ENCODE measurements at regions not wholly inside any gene's neighbourhood (a gene's known extent, or its start where the extent isn't known, plus 50 kb on each side); places are given as distances from the start of the nearest gene placed in this dataset.

DNA sequence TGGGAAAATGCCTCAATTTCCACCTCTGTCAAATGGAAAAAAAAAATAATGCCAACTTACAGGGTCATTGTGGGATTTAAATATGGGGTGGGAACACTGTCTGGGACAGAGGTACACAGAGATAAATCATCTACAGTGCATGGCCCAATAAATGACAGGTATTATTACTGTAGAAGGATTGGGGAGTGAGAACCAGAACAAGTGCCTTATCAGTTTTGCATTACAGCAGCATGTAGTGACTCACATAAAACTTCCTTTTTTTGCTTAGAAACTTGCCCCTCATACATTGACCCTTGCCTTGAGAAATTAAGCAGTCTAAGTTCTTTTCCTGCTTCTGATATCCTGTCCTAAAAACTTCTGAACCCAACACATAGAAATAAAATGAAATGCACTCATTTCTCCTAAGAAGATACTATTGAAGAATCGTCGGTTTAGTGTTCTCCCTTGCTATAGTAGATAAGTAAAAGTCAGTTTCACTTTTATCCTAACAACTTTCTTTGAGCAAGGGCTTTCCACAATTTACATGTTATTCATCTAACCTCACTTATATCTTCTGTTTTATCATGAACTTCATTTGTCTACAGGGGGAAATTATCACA lies 121.0 kb upstream of the HAAO start:
- TF ChIP-seq, protein P1, sequence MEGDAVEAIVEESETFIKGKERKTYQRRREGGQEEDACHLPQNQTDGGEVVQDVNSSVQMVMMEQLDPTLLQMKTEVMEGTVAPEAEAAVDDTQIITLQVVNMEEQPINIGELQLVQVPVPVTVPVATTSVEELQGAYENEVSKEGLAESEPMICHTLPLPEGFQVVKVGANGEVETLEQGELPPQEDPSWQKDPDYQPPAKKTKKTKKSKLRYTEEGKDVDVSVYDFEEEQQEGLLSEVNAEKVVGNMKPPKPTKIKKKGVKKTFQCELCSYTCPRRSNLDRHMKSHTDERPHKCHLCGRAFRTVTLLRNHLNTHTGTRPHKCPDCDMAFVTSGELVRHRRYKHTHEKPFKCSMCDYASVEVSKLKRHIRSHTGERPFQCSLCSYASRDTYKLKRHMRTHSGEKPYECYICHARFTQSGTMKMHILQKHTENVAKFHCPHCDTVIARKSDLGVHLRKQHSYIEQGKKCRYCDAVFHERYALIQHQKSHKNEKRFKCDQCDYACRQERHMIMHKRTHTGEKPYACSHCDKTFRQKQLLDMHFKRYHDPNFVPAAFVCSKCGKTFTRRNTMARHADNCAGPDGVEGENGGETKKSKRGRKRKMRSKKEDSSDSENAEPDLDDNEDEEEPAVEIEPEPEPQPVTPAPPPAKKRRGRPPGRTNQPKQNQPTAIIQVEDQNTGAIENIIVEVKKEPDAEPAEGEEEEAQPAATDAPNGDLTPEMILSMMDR (conservative IDR thresholded peaks at IDR 0.05): no peak
- no peak for TF ChIP-seq ZFX (IDR thresholded peaks at IDR 0.05)
- H3K27ac ChIP-seq: no peak overlapping the region

DNA sequence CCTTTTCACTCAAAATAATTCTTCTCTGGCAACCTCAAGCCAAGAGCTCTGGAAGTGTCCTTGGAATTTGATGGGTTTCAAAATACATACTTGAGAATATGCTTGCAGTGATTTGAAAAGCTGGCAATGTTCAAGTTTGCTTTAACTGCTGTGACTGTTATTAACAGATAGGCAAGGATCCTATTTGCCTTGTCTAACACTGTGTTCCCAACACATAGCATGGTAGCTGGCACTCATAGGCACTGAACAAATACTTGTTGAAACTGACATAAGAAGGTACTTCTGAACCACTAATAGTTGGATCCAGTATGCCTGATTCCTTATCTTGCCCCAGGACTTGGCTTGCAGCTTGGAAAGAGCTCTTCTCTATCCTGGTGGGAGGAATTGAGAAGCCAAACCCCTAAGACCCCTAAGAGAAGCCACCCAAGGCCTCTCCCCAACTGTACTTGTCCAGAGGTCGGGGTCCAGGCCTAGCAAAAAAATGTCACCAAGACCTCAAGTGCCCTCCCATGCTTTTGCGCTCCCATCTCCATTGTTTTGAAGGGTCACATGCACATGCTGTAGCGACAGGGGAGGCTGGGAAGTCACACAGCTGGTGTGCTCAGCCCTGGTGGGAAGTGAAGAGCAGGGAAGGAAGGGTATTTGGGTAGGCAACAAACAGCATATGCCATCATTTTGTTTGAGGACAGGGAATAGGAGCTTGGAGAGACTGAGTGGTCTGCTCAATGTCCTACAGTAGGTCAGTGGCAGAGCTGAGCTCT lies 118.4 kb upstream of the HAAO start:
- no peak for TF ChIP-seq ZFX (IDR thresholded peaks at IDR 0.05)
- TF ChIP-seq, protein P1 (conservative IDR thresholded peaks at IDR 0.05): no peak
- H3K27ac ChIP-seq: no peak overlapping the region

- no peak overlapping the region for H3K27ac ChIP-seq
- TF ChIP-seq, protein P1 (conservative IDR thresholded peaks at IDR 0.05): no peak
- no peak for TF ChIP-seq ZFX (IDR thresholded peaks at IDR 0.05)
Observed at GRCh38 chr2:42909966-42910365, 117.6 kb upstream of the HAAO start.

GRCh38 chr2:42908518-42909200 lies 116.3 kb upstream of the HAAO start:
- TF ChIP-seq ZFX (IDR thresholded peaks at IDR 0.05): no peak
- TF ChIP-seq, protein P1 (conservative IDR thresholded peaks at IDR 0.05): no peak
- H3K27ac ChIP-seq: no peak overlapping the region

GRCh38 chr2:42907835-42908234 lies 115.5 kb upstream of the HAAO start:
- no peak overlapping the region for H3K27ac ChIP-seq
- TF ChIP-seq ZFX (IDR thresholded peaks at IDR 0.05): no peak
- TF ChIP-seq, protein P1 (conservative IDR thresholded peaks at IDR 0.05): no peak

DNA sequence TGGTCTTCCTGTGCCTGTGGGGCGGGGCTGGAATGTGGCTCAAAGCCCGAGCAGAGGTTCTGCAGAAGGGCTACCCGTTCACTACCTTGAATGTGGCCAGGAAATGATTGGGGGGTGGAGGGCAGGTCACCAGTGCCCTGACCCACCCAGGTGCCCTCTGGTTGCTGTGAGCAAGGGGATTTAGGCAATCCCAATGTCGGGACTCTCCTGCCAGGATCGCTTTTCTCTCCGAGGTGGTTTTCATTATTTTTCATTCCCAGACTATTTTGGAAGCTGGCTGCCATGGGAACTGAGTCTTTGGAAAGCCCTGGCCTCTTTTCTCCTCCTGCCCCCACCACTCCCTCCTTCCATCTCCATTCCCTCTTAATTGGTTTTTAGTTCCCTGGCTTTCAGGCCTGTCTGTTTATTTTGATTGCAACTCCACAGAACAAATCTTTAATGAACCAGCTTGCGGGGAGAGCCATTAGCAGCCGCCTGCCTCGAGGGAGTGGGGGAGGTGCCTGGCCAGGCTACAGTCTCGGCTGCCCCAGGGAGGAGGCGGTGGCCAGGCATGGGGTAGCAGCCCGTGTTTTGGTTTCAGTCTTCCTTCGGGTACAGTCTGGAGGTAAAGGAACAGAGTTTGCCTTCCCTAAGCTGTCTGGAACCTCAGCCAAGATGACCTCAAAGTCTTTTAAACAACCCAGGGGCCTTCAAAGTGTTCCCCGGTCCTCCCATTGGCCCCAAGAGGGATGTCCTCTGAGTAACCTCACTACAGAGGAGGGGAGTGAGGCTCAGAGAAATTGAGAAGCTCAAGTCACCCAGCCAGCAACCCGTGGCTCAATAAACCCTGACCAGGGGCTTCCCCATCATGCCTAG lies 114.4 kb upstream of the HAAO start:
- no peak overlapping the region for H3K27ac ChIP-seq
- TF ChIP-seq, protein P1 (conservative IDR thresholded peaks at IDR 0.05): no peak
- no peak for TF ChIP-seq ZFX (IDR thresholded peaks at IDR 0.05)
